ENCODE measurements at regions not wholly inside any gene's neighbourhood (a gene's known extent, or its start where the extent isn't known, plus 50 kb on each side); places are given as distances from the start of the nearest gene placed in this dataset.
"Not testable (repeated sequence)": the region's sequence is repeated elsewhere in the genome, so short reads cannot be mapped to it uniquely, and the experiment has no call there.

DNA sequence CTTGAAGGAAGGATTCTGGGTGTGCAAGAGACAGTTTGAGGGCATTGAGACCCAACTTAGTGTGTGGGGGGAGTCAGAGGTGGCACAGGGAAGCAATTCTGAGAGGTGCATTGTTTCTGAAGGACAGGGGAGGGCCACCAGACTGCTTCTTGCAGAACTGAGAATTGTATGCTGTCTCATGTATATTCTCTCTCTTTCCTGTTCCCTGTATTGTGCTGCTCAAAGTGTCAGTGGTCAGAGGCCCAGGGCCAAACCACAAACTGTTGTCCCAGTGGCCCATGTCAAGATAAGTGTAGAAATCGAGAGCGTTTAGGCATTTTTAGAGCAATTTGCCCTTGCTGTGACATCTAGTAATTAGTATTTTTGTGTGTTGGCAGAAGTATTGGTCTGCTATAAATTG lies 567.1 kb downstream of the EDEM1 start:
- no peak for DNase-seq (ENCODE audit: low spot score)

DNA sequence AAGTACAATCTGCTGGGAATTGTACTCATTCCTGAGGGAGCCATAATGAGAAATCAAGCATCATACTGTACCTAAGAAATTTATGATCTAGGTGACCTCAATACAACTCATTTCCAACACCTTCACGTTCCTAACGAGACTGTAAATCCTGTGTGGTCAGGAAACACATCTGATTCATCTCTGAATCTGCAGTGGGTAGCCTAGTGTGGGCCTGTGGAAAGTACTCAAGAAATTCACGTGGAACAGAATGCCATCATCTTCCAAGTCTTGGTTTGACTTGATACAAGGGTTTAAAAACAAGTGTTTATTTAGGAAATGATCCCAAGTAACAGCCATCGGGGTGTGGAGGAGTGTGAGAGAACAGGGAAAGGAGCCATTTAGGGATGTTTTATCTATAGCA lies 568.9 kb downstream of the EDEM1 start:
- no peak for DNase-seq (ENCODE audit: low spot score)

DNA sequence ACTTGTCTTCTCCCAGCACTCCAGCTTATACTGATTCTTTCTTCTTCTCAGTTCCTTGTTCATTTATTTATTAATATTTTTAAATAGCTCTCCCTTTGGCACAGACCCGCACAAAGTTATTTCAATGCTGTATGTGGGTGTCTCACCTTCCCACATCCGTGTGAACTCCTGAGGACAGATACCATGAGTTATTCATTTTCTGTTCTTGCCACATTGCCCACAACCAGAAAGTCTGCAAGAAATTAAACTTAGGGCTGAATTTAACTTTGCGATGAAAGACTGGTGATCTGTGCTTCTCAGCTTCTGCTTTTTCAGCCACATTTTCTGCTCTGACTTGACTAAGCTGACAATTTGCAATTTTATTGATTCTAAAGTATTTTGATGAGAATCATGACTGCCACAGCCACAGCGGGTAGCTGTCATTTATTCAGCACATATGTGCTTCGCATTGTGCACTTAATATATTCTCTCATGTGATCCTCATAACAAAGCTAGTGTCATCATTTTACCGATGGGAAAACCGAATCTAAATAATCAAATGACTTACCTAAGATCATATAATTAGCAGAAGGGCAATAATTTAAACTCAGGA lies 569.8 kb downstream of the EDEM1 start:
- DNase-seq (ENCODE audit: low spot score), result no peak

DNA sequence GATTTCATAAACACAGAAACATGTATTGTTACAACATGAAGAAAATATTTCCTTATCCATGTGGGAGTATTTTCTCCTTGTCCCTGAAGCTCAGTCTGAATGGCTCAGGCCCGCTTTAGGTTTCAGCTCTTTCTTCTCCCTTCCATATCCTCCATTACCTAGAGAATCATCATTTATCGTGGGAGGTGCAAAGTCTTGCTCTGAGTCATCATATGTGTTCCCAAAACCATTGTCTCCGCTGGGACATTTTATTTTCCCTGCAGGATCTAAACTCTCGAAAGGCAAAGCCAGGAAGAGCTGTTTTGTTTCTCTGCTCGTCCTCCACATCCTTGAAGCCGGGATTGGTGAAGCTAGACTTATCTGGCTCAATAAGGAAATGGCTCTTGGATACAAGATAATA lies 571.2 kb downstream of the EDEM1 start:
- DNase-seq (ENCODE audit: low spot score), result no peak

DNA sequence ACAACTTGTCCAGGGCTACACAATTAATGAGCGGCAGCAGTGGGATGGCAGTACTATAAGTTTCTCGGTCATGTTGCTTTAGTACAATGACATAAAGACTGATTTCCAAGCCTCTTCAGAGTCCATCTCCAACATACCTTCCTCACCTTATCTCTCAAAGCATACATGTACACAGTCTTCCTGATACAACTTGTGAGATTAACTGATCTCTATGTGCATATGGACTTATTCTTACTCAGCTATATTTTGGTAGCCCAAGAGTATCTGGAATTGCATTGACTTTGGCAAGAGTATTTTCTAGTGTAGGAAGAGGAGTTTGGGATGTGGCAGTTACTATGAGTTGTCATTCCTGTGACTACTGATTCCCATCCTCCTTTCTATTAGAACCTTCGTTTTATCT lies 575.0 kb downstream of the EDEM1 start:
- DNase-seq (ENCODE audit: low spot score), result no peak

DNA sequence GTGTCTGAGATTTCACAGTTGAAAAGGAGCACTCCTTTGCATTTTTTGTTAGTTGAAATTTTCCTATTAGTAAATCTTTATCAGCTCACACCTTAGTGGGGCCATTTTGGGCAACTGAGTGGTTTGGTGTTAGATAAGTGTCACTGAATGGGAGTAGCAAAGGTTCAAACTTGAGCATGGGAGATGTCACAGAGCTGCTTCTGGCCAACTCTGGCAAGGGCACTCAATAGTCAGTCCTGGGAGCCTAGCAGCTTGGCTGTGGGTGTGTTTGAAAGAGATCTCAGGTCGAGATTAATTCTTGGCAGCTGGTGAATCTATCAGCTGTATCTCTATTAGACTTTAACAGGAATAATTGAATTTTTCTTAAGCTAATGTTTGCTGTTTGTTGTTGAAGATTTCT lies 579.3 kb downstream of the EDEM1 start:
- no peak for DNase-seq (ENCODE audit: low spot score)

DNA sequence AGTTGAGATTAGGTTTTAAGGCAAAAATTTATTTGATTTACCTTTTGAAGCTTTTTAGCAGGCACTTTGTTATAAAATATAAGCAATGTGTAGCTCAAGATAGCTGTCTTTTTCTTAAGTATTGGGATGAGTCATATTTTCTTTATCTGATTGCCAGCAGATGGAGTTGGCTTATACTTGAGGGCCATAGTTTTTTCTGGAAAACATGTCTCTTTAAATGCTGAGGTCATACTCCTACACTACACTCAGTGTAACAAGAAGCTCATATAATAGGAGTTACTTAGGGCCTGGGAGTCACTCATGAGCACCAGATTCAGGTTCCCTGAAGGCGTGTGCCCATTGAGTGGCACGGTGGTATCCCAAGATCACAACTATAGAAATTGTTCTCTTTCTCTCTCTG lies 579.8 kb downstream of the EDEM1 start:
- no peak for DNase-seq (ENCODE audit: low spot score)

DNA sequence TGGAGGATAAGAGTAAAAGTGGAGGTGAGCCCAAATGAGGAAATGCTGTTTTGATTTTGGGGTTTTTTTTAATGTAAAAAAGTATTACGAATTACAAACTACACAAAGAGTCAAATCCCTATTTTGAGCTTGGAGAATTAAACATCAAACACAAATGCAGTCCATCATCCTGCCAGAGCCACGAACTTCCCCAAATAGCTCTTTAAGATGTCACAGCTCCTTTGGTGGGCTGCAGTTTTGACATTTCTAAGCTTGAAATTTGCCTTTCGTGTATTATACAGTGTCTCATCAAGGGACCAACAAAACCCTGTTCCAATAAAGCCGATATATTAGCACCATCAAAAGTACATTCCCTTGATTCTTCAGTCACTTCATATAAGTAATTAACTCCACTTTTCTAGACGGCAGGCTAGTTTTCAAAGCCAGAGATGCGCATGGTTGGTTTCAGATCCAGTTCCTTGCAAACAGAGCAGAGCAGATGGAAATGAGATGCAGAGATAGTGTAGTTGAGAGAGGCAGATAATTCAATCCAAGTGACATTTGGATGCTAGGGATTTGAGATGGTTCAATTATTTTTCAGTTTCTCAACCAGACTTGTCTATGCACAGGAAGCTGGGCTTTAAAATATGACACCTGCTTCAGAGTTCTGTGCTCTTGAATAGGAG lies 580.9 kb downstream of the EDEM1 start:
- no peak for DNase-seq (ENCODE audit: low spot score)

DNA sequence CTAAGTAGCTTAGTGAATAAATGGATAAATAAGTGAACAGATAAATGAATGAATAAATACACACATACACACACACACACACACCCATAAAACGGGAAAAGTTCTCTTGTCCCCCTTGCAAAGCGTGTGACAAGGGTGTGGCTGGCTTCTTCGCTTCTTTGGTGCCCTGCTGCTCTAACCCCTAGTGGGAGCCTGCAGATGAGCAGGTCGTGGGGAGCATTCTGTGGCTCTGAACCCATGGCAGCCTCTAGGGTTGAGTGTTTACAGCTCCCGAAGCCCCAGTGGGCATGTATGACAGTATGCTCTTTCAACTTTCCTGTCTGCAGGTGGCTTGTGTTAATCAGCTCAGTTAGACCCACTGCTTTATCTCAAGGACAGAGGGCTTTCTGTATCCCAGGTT lies 582.3 kb downstream of the EDEM1 start:
- no peak for DNase-seq (ENCODE audit: low spot score)

DNA sequence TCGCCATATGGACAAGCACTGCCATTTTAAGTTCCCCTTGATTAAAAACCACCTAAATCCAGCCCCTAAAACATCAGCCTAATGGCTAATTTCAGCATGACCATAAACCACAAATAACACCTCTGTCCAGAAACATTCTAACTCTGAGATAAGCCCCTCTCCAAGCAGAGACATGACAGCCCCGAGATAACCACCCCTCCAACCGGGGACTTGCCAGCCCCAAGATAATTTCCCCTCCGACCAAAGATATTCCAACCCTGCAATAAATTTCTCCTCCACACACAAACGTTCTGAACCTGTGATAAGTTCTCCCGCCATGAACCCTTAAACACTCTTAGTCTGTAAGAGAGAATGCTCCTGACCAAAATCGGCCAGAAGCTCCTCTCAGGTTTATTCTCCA lies 586.8 kb downstream of the EDEM1 start:
- DNase-seq (ENCODE audit: low spot score), result no peak

DNA sequence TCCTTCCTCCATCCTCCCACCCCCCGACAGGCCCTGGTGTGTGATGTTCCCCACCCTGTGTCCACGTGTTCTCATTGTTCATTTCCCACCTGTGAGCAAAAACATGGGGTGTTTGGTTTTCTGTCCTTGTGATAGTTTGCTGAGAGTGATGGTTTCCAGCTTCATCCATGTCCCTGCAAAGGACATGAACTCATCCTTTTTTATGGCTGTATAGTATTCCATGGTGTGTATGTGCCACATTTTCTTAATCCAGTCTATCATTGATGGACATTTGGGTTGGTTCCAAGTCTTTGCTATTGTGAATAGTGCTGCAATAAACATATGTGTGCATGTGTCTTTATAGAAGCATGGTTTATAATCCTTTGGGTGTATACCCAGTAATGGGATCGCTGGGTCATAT lies 587.6 kb downstream of the EDEM1 start:
- not testable (repeated sequence) for DNase-seq (ENCODE audit: low spot score)

DNA sequence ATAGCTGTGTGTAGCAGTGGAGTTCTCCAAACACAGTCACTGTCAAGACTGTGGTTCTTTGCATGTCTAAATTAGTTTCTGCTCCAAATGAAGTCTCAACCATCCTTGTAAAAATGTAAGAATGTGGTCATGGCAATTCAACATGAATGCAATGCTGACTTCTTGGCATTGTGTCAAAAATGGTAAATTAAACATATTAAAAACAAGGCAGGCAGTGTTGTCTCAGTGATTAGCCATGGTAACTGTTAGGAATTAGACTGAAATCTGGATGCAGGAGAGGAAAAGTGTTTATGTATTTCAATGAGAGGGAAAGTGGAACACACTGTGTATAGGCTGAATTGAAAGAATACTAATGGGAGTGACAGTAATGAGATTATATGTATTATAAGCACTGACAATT lies 597.2 kb downstream of the EDEM1 start:
- DNase-seq (ENCODE audit: low spot score), result no peak

DNA sequence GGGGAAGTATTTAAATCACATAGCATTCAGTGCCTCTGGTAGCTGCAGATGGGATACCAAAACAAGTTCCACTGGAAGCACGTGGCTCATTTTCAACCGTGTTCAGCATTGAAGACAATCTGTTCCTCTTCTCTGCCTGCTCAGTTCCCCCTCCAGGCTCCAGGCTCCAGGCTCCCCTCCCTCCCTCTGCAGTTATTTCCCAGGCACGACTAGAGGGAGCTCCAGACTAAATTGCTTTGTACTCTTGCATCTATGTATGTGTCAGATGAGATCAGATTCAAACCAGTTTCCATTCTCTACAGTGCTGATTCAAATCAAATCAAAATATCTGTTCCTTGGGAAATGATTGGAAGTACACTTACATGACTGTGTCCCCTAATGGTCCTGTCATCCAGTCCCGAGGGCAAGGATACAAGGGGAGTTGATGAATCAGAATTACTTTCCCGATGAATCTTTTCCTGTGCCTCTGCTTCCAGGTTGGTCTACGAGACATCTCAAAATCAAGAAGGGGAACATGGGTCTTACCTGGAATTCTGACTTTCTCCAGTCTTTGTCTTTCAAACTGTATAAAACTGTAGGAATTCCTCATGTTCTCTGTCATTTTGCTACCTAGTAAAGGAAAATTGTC lies 600.5 kb downstream of the EDEM1 start:
- no peak for DNase-seq (ENCODE audit: low spot score)

DNA sequence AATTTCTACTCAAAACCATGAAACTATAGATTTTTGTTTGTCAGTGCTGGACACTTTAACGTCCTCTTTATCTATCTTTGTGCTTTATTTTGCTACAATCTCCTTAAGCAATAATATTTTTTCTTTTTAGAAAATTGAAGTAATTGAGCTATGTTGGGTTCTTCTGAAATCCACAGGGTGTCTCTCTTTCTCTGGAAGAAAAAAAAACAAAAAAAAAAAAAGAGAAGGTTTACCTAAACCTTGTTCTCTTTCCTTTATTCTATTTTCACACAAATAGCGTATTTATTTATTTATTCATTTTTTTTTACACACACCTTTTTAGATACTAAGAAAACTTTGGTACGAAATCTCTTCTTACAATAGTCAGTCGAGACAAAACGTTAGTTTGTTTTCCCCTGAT lies 601.0 kb downstream of the EDEM1 start:
- no peak for DNase-seq (ENCODE audit: low spot score)

DNA sequence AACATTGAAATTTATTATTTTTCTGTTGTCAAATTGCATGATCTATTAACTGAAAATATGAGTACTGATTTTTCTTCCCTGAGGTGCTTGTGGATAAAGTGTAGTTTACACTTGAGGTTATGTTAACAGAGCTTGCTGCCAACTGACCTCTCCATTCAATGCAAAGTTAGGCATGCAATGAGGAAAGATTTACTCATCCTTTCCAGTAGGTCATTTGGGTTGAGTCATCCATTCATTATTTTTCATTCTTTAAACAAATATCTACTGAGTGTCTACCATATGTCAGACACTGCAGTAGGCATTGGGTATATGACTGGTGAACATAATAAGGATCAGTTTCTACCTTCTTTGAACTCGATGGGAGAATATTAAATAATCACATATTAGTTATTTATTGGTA lies 604.1 kb downstream of the EDEM1 start:
- DNase-seq (ENCODE audit: low spot score), result no peak

DNA sequence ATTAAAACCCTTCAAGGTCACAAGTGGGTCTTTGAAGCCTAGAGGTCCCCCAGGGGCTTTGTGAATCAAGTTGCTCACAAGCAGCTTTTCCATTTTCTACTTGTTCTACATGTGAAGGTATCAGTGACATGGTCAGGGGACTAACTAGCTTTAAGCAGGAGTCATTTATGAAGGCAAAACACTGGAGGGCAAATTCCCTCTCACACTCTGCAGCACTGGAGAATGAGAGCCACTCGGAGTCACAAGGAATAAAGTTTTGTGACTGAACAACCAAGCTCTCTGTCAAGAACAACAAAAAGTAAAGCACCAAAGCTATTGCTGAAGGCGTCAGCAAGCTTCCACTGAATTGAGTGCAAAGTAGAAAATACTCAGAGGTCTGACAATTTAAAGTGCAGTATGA lies 609.0 kb downstream of the EDEM1 start:
- DNase-seq (ENCODE audit: low spot score), result no peak

DNA sequence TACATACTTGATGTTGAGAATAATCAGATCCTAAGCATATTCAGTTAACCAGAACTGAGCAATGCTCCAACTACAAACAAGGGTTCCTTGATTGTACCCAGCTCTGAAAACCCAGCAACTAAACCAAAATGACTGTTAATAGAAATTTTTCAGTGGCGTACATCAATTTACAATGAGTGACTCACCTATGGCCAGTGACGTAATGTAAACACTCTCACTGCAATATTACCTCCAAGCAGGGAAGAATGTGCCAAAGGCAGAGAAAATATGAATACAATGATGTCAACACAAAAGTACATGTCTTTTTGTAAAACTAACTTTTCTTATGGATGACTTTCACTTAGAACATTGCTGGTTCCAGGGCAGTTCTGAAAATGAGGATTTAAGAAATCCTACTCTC lies 611.3 kb downstream of the EDEM1 start:
- DNase-seq (ENCODE audit: low spot score), result no peak

DNA sequence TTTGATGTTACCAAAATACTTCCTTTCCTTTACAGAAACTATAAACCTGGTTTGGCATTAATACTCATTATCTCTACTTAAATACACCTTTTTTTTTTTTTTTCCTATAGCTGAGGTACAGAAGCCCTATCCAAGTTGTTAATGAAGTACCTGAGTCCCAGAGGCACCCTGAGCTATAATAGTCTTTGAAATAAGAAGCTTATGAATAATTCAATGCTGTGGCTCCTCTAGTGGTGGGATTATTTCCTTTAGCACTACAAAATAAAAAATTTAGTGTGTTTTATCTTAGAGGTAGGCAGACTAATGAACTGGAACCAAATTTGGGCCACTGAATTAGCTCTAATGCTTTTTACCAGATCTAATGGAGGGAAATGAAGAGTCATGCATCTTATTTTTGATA lies 611.9 kb downstream of the EDEM1 start:
- DNase-seq (ENCODE audit: low spot score), result no peak

DNA sequence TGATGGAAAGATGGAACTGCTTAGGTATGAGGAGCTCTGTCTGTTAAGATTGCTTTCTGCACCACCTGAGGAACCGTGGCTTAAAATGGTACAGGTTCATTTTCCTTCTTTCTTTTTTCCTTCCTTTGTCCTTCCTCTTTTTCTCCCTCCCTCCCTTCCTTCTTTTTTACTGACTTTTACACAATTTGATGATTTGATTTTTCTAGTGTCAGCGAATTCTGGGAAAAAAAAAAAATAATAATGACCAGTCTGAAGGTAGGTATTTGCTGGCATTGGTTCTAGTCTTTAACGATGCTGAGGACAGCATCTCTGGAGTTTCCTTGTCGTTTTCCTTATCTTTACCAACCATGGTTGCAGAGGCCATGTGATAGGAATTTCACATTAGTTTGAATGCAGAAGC lies 613.5 kb downstream of the EDEM1 start:
- no peak for DNase-seq (ENCODE audit: low spot score)

DNA sequence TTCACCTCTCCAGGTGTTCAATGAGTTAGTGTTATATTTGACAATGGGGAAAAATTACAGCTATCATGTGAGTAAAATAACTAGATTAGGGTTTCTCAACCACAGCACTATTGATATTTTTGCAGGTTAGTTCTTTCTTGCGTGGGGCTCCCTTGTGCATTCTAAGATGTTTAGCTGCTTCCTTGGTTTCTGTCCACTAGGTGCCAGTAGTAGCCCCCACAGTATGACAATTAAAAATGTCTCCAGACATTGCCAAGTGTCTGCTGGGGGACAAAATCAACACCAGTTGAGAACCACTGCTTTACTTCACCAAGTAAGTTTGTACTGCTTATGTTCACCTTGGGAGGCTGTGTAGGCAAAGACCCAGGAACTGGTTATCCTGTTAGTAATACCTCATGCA lies 618.7 kb downstream of the EDEM1 start:
- DNase-seq (ENCODE audit: low spot score), result no peak

DNA sequence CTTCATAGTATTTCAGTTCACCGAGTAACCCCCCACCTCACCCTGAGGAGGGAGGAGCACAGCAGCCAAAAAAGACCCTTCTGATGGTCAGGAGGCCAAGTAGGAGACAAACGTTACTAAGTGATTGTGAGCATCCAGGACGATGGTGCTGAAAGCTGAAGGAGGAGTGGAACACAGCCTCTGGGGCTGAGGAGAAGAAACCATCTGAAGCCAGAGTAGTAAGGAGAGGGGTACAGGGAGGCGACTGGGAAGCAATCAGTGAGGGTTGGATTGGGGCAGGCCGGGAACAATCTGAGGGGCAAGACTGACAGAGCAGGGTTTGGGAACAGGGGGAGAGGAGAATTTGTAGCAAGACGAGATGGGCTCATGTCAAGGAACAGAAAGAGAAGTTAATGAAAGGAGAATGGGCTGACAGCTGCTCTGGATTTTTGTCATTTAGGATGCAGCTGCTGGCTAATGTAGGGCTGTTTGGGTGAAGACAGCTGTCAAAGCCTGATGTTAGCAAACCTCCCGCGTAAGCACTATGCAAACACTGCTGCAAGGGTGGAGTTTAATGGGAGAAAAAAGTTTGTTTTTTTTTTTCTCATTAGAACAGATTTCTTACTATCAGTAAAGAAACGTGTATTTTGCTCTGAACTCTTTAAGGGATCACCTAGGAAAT lies 622.2 kb downstream of the EDEM1 start:
- no peak for DNase-seq (ENCODE audit: low spot score)

DNA sequence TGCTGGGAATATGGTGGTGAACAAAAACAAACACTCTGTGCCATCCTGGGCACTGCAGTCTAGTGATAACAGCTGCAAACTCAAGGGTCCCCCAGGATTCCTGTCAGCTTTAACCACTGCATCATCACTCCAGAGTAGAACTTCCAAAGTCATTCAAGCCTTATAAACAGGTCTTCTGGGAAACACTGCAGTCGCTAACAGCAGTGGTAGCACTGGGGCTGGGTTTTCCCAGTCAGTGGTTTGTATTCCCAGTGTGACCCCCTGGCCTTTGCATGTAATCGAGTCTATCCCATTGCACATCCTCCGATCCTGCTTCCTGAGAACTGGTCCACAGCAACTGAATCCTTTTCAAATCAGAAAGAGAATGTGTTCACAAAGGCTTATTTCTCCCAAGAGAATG lies 623.5 kb downstream of the EDEM1 start:
- DNase-seq (ENCODE audit: low spot score), result no peak

DNA sequence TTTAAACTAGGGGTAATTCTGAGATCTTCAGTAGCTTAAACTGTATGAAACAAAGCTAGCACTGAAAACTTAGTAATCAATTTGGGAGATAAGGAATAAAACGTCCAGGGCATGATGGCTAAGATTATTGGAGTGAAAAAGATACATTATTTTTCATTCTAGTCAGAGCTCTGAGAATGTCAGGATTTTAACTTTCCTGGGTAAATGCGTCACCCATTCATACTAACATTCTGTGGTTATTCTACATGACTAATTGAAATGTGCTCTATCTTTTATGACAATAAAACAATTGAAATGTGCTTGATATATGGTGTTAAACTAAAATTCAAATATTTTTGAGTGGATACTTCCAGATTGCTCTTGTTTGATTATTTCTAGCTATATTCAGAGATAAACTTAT lies 626.0 kb downstream of the EDEM1 start:
- DNase-seq (ENCODE audit: low spot score), result no peak
